ENCODE measurements at regions not wholly inside any gene's neighbourhood (a gene's known extent, or its start where the extent isn't known, plus 50 kb on each side); places are given as distances from the start of the nearest gene placed in this dataset.

DNA sequence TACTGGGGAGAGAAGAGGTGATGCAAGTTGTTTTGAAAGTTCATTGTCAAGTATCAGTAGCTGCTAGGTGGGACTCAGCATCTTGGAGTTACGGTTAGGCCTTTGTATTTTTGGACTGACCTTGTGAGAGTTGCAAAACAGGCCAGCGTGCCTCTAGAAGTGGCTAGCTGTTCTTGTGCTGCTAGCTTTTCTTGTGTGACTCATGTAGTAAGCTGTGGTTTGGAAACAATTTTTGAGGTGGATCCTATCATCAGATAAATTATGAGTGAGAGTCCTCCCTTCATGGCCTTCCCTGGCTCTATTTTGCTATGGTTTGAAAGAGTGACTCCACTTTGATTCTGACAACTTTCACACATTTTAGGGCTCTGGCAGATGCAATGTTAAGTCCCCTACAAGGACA, 409.2 kb upstream of the HS6ST1 start:
- Histone ChIP-seq H3K4me3 (no peak overlapping the region), H3K4me1 (peaks cover 4% of the 10 kb centered on the region), H3K27ac (no peak overlapping the region), H3K36me3 (no peaks in the 10 kb centered on the region), H3K27me3 (no peaks in the 10 kb centered on the region), H3K9me3 (peaks cover 5% of the 10 kb centered on the region)
- no peak for TF ChIP-seq CTCF (IDR thresholded peaks at IDR 0.05)
- intact Hi-C loops (cut with DNase I) = no loop called here
- ATAC-seq (no peak), DNase-seq (no peak)

DNA sequence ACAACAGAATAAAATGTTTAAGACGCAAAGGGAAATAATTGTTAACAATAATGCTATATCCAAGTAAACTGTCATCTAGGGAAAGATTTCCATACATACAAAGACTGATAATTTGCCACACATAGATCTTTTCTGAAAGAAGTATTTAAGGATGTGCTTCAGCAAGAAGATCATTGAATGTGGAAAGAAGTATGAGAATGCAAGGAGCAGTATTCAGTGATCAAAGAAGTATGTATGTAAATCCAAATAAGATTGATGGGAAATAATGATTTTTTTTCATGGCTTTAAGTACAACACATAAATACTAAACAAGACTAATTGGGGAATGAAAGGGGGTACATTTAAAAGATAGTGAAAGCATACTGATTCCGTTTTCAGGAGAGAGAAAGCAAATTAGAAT, 410.4 kb upstream of the HS6ST1 start:
- TF ChIP-seq CTCF (IDR thresholded peaks at IDR 0.05) = no peak
- intact Hi-C loops (cut with DNase I) = no loop called here

DNA sequence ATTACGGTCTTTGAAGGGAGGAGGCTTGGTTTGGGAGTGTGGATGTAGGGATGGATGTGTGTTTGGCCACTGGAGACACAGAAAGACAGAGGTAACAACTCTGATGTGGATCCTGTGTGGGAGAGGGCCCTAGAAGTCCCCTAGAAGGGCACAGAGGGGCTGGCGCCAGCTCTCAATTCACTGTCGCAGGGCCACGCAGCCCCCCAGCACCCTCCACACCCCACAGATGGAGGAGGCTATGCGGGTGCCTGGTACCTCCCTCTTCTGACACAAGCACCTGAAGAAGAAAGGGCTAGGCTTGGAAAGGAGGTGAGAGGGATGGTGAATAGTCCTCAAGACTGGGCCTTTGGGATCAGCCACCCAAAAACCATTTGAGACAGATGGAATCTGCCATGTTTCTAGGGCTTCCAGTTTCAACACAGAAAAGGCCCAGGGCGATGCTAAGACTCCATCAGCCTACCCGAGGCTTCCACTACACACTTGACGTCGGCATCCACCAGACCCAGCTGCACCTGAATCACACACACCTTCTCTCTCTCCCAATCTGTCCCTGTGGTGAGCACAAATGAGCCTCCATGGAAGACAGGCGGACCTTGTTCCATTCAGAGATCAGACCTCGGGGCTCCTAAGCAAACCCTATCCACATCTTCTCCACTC, 413.5 kb upstream of the HS6ST1 start:
- Histone ChIP-seq H3K27me3 (no peaks in the 10 kb centered on the region), H3K9me3 (peaks cover 5% of the 10 kb centered on the region), H3K27ac (no peak overlapping the region), H3K36me3 (no peaks in the 10 kb centered on the region), H3K4me3 (no peak overlapping the region), H3K4me1 (peaks cover 36% of the 10 kb centered on the region)
- DNase-seq (no peak), ATAC-seq (no peak)
- intact Hi-C loops (cut with DNase I) = no loop called here
- TF ChIP-seq CTCF (IDR thresholded peaks at IDR 0.05) = no peak

More for the DNA sequence above, 410.4 kb upstream of the HS6ST1 start:
- no peak for ATAC-seq
- Histone ChIP-seq H3K4me1 (peaks cover 11% of the 10 kb centered on the region), H3K9me3 (peaks cover 5% of the 10 kb centered on the region), H3K36me3 (no peaks in the 10 kb centered on the region), H3K4me3 (no peak overlapping the region), H3K27me3 (no peaks in the 10 kb centered on the region), H3K27ac (no peak overlapping the region)
- no peak for DNase-seq

DNA sequence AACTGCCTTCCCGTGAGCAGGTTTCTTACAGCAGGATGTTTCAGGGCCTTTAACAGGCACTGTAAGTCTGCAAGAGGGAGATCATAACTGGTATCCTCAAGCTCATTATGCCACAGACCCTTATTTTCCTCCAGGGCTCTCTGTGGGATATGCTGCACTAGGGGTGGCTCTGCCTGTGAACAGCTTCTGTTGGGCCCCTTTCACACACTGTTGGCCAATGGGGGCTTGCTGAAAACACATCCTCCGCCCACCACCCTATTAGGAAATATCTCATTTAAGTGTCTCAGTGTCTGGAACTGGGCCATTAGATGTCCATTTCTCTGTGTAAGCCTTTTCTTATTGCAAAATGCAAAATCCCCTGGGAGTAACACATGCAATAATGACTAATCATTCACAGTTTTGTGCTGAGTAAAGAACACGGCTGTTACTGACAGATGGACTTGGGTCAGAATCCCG, 414.3 kb upstream of the HS6ST1 start:
- Histone ChIP-seq H3K36me3 (no peaks in the 10 kb centered on the region), H3K27me3 (no peaks in the 10 kb centered on the region), H3K27ac (no peak overlapping the region), H3K9me3 (peaks cover 5% of the 10 kb centered on the region), H3K4me3 (no peak overlapping the region), H3K4me1 (peaks cover 34% of the 10 kb centered on the region)
- no peak for ATAC-seq
- intact Hi-C loops (cut with DNase I) = no loop called here
- DNase-seq = no peak
- no peak for TF ChIP-seq CTCF (IDR thresholded peaks at IDR 0.05)

DNA sequence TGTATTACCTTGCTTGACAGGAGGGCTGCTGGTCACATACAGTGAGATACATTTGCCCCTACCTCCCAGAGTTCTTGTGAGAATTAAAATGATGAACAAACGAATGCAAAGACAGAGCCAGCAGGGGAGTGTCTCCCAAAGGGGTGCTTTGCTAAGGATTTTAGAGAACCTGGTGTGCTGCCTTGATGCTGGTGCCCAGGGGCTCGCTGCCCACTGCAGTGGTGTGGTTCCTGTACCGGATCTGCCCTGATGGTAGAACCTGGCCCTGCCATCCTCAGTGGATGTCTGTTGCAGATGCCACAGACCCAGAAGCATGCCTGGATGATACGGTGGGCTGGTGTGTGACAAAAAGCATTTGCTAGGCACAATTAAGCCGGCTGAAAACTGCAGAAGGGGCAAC, 414.8 kb upstream of the HS6ST1 start:
- Histone ChIP-seq H3K27ac (no peak overlapping the region), H3K27me3 (no peaks in the 10 kb centered on the region), H3K9me3 (peaks cover 5% of the 10 kb centered on the region), H3K4me3 (no peak overlapping the region), H3K4me1 (peaks cover 34% of the 10 kb centered on the region), H3K36me3 (no peaks in the 10 kb centered on the region)
- DNase-seq (no peak), ATAC-seq (no peak)
- no peak for TF ChIP-seq CTCF (IDR thresholded peaks at IDR 0.05)
- intact Hi-C loops (cut with DNase I) = no loop called here
